Adrenal gland (tissue), 5 donors: ENCODE measurements at regions not wholly inside any gene's neighbourhood (a gene's known extent, or its start where the extent isn't known, plus 50 kb on each side); places are given as distances from the start of the nearest gene placed in this dataset.
"Not testable (repeated sequence)": the region's sequence is repeated elsewhere in the genome, so short reads cannot be mapped to it uniquely, and the experiment has no call there.

ENCODE experiments used
- CTCF ChIP-seq, 6 experiments: fragments of 450-650 bp in 4 of 6; fragments of 200-600 bp in 2 of 6; sonication (generic) in 1 of 6; IDR thresholded peaks; 1 replicate in 5 of 6; 2 replicates in 1 of 6; pipeline versions ENCODE4 v1.5.1 to v1.8.0; 2016 to 2021; ENCODE audit warnings: antibody characterized with exemption in 6 of 6, mild to moderate bottlenecking in 2 of 6, moderate library complexity in 1 of 6
- POLR2A ChIP-seq, 2 donors: fragments of 450-650 bp; IDR thresholded peaks; one replicate each; pipeline ENCODE4 v1.6.1; 2017; ENCODE audit warnings: antibody characterized with exemption in 2 of 2, mild to moderate bottlenecking in 2 of 2, moderate library complexity in 1 of 2
- donor health status: DM: no; HTN: no; CAD: no.

DNA sequence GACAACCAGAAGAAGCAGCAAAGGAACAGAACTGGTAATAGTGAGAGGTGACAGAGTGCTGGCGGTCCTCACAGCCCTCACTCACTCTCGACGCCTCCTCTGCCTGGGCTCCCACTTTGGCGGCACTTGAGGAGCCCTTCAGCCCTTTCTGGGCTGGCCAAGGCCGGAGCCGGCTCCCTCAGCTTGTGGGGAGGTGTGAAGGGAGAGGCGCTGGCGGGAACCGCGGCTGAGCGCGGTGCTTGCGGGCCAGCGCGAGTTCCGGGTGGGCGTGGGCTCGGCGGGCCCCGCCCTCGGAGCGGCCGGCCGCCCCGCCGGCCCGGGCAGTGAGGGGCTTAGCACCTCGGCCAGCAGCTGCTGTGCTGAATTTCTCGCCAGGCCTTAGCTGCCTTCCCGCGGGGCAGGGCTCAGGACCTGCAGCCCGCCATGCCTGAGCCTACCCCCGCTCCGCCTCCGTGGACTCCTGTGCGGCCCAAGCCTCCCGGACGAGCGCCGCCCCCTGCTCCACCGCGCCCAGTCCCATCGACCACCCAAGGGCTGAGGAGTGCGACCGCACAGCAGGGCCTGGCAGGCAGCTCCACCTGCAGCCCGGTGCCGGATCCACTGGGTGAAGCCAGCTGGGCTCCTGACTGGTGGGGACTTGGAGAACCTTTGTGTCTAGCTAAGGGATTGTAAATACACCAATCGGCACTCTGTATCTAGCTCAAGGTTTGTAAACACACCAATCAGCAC lies 366.0 kb downstream of the DNAH5 start:
- not testable (repeated sequence) for TF ChIP-seq CTCF, POLR2A (IDR thresholded peaks at IDR 0.05)
